Caki2 (cell line): ENCODE measurements at regions not wholly inside any gene's neighbourhood (a gene's known extent, or its start where the extent isn't known, plus 50 kb on each side); places are given as distances from the start of the nearest gene placed in this dataset.

Experiments
- DNase-seq: peaks from one replicate; pipeline ENCODE4 v3.0.0-alpha.2; 2015; ENCODE audit warnings: low read depth
- in situ Hi-C: cut with HindIII; loops from 2 replicates; pipeline ENCODE4 v1.10.0; 2016; ENCODE audit warnings: low sequenced_read_pairs, low pct_unique_long_range_greater_than_20kb, mixed read lengths

GRCh38 chr4:25523405-25523804 lies 132.2 kb upstream of the SLC34A2 start:
- DNase-seq, result no peak
- in situ Hi-C loops, result no loop called here

DNA sequence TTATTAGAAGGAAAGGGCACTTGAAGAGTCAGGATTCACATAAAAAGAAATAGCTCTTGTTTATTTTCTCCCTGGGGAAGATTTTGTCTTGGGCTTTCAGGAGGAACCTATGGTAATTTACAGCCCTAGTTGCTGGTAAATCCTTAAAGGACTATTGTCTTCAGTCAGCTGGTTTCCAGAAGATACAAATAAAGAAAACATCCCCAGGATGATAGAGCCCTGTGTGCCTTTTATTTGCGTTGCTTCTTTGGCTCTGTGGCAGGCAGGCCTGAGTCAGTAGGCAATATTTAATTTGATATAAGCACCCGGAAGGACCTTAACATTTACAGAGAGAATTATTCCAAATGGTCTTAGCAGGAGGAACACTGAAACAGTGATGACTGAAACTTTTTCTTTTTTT lies 131.0 kb upstream of the SLC34A2 start:
- DNase-seq, result peak; percentile 22
- in situ Hi-C loops, result no loop called here

- in situ Hi-C loops, result no loop called here
- DNase-seq, result no peak
Observed at GRCh38 chr4:25525896-25526295, 129.8 kb upstream of the SLC34A2 start.

- no peak for DNase-seq
- in situ Hi-C loops, result no loop called here
Observed at GRCh38 chr4:25527034-25527433, 128.6 kb upstream of the SLC34A2 start.

DNA sequence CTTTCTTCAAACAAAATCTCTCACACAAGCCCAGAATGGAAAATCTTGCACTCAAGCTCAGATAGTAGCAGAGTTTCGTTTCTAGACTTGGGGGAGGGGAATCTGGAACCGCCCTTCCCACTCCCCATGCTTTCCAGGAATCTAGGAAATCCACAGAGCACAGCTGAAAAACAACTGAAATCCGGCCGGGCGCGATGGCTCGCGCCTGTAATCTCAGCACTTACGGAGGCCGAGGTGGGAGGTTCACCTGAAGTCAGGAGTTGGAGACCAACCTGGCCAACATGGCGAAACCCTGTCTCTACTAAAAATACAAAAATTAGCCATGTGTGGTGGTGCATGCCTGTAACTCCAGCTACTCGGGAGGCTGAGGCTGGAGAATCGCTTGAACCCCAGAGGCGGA lies 127.3 kb upstream of the SLC34A2 start:
- in situ Hi-C loops, result no loop called here
- DNase-seq, result no peak

GRCh38 chr4:25531272-25531671 lies 124.4 kb upstream of the SLC34A2 start:
- DNase-seq, result no peak
- in situ Hi-C loops, result no loop called here

DNA sequence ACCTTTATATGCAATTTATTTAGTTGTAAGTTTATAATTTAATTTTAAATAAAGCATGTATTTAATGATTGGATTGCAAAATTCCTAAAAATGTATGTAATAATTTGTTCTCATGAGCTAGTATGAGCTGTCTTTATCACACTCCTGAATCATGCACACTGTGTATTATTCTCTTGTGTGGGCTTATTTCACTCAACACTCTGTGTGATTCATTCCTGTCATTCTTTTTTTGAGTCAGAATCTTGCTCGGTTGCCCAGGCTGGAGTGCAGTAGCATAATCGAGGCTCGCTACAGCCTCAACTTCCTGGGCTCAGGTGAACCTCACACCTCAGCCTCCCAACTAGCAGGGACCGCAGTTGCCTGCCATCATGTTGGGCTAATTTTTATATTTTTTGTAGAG lies 123.1 kb upstream of the SLC34A2 start:
- DNase-seq, result no peak
- in situ Hi-C loops, result no loop called here

- in situ Hi-C loops, result no loop called here
Observed at GRCh38 chr4:25533256-25533655, 122.4 kb upstream of the SLC34A2 start.

DNA sequence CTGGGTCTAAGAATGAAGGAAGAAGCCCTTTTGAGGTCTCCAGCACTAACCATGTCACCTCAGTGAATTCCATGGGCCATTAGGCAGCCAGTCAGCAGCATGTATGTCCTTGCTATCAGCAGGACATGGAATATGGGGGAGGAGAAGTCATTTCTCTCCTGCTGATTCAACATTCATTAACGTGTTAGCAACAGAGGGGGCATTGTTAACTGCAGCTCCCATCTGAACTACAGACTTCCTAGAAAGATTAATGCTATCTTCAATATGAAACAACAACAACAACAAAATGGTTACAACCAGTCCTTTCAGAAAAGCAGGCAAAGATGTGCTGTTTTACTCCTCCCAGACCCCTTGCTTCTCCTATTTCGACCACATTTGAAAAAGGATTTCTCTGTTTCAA lies 120.4 kb upstream of the SLC34A2 start:
- in situ Hi-C loops, result no loop called here
- DNase-seq, result peak; percentile 84

More at GRCh38 chr4:25533256-25533655, 122.4 kb upstream of the SLC34A2 start:
- DNase-seq, result no peak

DNA sequence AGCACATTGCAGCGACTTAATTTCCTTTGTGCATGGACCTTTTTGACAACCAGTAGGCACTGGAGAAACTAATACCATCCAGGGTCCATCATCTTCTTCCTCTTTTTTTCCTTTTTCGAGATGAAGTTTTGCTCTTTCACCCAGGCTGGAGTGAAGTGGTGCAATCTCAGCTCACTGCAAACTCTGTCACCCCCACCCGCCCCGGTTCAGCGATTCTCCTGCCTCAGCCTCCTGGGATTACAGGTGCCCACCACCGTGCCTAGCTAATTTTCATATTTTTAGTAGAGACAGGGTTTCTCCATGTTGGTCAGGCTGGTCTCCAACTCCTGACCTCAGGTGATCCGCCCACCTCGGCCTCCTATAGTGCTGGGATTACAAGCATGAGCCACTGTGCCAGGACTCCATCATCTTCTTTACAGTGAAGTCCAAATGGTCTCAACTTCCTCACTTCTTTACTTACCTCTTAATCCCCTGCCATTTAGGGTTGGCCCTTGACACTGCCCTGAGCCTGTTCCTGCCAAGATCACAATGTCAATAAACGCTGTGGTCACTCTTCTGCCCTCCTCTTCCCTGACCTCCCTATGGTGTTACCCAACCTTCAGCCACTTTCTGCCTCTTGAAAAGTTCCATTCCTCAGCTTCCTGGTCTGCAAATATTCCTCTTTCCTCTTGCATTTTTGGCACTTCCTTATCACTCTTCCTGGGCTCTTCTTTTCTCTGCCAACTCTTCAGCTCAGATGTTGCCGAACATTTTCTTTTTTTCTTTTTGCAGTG lies 119.8 kb upstream of the SLC34A2 start:
- DNase-seq, result peak; percentile 17
- in situ Hi-C loops, result no loop called here

DNA sequence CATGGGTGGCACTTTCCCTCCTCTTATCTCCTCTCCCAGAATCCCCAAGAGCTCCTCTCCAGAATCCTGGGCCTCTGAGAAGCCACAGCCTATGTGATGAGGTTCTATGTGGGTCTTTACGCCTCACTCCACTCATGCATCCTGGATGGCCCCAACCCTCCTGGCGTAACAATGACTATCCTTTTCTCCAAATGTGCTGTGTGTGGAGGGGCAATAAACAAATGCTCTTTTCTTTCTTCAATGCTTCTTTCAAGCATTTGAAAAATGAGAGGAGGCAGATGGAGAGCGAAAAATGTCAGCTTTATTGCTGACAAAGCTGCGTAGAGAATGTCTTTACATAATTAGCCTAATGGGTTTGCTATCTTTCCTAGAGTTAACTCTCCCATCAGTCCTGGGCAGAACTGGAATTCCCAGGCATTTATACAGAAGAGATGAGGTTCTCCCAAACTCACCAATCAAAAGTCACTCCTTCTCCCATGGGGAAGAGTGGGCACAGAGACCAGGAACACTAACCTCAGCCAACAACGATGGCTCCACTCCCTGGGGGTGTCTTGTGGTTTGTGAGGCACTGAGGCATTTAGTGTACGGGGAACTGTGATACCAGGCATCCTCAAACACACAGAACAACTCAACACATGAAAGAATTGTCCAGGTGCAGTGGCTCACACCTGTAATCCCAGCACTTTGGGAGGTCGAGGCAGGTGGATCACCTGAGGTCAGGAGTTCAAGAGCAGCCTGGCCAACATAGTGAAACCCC lies 118.9 kb upstream of the SLC34A2 start:
- in situ Hi-C loops, result no loop called here
- peak; percentile 29 for DNase-seq

GRCh38 chr4:25538430-25538829 lies 117.2 kb upstream of the SLC34A2 start:
- no peak for DNase-seq
- in situ Hi-C loops, result no loop called here

DNA sequence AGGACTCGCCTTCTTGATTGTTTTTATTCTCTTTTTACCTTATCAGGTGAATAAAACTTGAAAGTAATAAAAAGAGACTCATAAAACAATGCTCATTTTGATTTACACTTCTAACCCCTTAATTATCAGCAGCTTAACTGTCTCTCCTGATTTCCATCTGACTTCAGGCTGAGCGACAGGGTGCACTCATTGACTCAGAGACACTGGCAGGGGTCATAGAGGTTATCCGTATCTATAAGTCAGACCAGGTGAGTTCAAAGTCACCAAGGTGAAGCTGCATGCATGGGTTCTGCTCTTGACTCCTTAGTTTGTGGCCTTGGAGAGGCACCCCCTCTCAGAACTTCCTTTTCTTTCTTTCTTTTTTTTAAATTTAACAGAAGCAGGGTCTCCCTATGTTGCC lies 116.4 kb upstream of the SLC34A2 start:
- no peak for DNase-seq
- in situ Hi-C loops, result no loop called here

GRCh38 chr4:25540734-25541133 lies 114.9 kb upstream of the SLC34A2 start:
- no peak for DNase-seq
- in situ Hi-C loops, result no loop called here

DNA sequence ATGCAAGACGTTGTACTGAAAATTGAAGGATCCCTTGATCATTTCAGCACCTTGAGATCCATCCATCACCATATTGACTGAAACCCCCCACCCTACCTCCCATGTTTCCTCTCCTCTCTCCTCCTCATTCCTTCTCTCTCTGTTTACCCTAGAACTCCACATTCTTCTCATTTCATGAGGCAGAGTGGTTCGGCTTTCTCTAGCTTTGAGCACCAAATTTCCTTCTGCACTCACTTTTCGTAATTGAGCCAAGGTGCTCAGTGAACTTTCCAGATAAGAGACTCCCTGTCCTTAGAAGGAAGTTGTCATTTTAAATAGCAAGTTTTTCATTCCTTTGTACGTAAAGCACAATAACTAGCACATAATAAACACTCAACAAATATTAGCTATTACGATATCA lies 108.3 kb upstream of the SLC34A2 start:
- in situ Hi-C loops, result no loop called here
- no peak for DNase-seq

DNA sequence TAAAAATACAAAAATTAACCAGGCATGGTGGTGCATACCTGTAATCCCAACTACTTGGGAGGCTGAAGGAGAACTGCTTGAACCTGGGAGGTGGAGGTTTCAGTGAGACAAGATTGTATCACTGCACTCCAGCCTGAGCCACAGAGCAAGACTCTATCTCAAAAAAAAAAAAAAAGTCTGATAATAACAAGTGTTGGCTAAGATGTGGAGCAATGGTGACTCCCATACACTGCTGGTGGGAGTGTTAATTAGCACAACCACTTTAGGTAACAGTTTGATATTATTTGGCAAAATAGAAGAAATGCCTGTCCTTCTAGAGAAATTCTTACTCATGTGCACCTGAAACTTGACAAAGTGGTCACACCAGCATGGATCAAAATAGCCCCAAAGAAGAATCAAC lies 106.2 kb upstream of the SLC34A2 start:
- in situ Hi-C loops, result no loop called here
- DNase-seq, result no peak

- DNase-seq, result no peak
- in situ Hi-C loops, result no loop called here
Observed at GRCh38 chr4:25550376-25551030, 105.1 kb upstream of the SLC34A2 start.

DNA sequence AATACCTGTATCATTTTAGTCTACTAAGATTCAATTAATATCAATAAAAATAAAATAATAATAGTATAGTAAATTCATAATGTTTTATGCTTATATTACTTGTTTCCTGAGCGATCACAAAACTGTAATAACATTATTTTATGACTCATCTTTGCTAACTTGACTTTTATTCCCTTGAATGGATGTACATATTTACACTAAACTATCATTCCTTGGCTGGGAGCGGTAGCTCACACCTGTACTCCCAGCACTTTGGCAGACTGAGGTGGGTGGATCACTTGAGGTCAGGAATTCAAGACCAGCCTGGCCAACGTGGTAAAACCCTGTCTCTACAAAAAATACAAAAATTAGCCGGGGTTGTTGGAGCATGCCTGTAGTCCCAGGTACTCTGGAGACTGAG lies 104.0 kb upstream of the SLC34A2 start:
- in situ Hi-C loops, result no loop called here
- DNase-seq, result no peak

GRCh38 chr4:25552580-25553271 lies 102.9 kb upstream of the SLC34A2 start:
- in situ Hi-C loops, result no loop called here
- peak; percentile 83 for DNase-seq
